HL-60 (cell line): ENCODE measurements at regions not wholly inside any gene's neighbourhood (a gene's known extent, or its start where the extent isn't known, plus 50 kb on each side); places are given as distances from the start of the nearest gene placed in this dataset.

Experiments used
- DNase-seq, 2 experiments: peaks; one replicate each; pipeline ENCODE4 v3.0.0-alpha.2; 2010 to 2020; ENCODE audit warnings: low read depth in 1 of 2, low spot score in 1 of 2
- H3K27ac ChIP-seq: fragments of 250-450 bp; sonication (Bioruptor Pico); replicated peaks from 2 replicates; pipeline ENCODE4 v1.5.1; 2020; ENCODE audit warnings: mild to moderate bottlenecking, moderate library complexity
- H3K27me3 ChIP-seq: fragments of 250-450 bp; sonication (Bioruptor Pico); 2 replicates; pipeline ENCODE4 v1.5.1; 2021; ENCODE audit warnings: mild to moderate bottlenecking, moderate library complexity; ENCODE audit not compliant: insufficient read depth, poor library complexity, severe bottlenecking
- H3K4me3 ChIP-seq: replicated peaks from 2 replicates; pipeline ENCODE4 v1.5.1; 2011; ENCODE audit warnings: mild to moderate bottlenecking, control low read depth, low read length; ENCODE audit not compliant: insufficient read depth
- CTCF ChIP-seq: IDR thresholded peaks from one replicate; pipeline ENCODE4 v1.5.1; 2011; ENCODE audit warnings: low read length, control low read depth, inconsistent platforms; ENCODE audit not compliant: insufficient read depth
- GABPA ChIP-seq: IDR thresholded peaks from 2 replicates; pipeline ENCODE4 v1.6.1; 2012; ENCODE audit warnings: low read depth
- POLR2AphosphoS5 ChIP-seq: IDR thresholded peaks from 2 replicates; pipeline ENCODE4 v1.6.1; 2012; ENCODE audit warnings: low read depth
- REST ChIP-seq: IDR thresholded peaks from 2 replicates; pipeline ENCODE4 v1.6.1; 2012; ENCODE audit warnings: low read depth; ENCODE audit not compliant: insufficient replicate concordance
- SPI1 ChIP-seq: IDR thresholded peaks from 2 replicates; pipeline ENCODE4 v1.6.1; 2012; ENCODE audit warnings: low read depth, mild to moderate bottlenecking, borderline replicate concordance

- no peaks in the 10 kb centered on the region for H3K27me3 ChIP-seq
- H3K27ac ChIP-seq: no peak overlapping the region
- TF ChIP-seq GABPA: no peak
- no peak for TF ChIP-seq POLR2AphosphoS5
- TF ChIP-seq SPI1: no peak
- TF ChIP-seq CTCF: no peak
- TF ChIP-seq REST: no peak
- DNase-seq: no peak
- H3K4me3 ChIP-seq: no peak overlapping the region
These were observed 50.1 kb upstream of the MBNL1 start for GRCh38 chr3:152218602-152219001.
